Neural cell (in vitro differentiated cells): ENCODE measurements at regions not wholly inside any gene's neighbourhood (a gene's known extent, or its start where the extent isn't known, plus 50 kb on each side); places are given as distances from the start of the nearest gene placed in this dataset.

ENCODE experiments used
- CTCF ChIP-seq: fragments of 450-650 bp; IDR thresholded peaks from 2 replicates; pipeline ENCODE4 v1.5.1; 2014; ENCODE audit warnings: antibody characterized with exemption, mild to moderate bottlenecking, moderate library complexity; ENCODE audit not compliant: poor library complexity, severe bottlenecking
- EP300 ChIP-seq: fragments of 450-650 bp; conservative IDR thresholded peaks from 2 replicates; pipeline ENCODE4 v1.6.1; 2014; ENCODE audit warnings: antibody characterized with exemption, mild to moderate bottlenecking, moderate library complexity; ENCODE audit not compliant: poor library complexity, severe bottlenecking
- EZH2 ChIP-seq: fragments of 200-600, 300-800 bp; shearing (Covaris generic), sonication (generic); IDR thresholded peaks from 2 replicates; pipeline ENCODE4 v1.6.1; 2014; ENCODE audit warnings: antibody characterized with exemption, low read length, borderline replicate concordance, mild to moderate bottlenecking; ENCODE audit not compliant: insufficient read depth, poor library complexity, severe bottlenecking
- MXI1 ChIP-seq: fragments of 450-650 bp; conservative IDR thresholded peaks from 2 replicates; pipeline ENCODE4 v1.6.1; 2014; ENCODE audit warnings: antibody characterized with exemption, mild to moderate bottlenecking; ENCODE audit not compliant: poor library complexity, severe bottlenecking
- POLR2AphosphoS5 ChIP-seq: IDR thresholded peaks from 2 replicates; pipeline ENCODE4 v1.6.1; 2012
- SMC3 ChIP-seq: fragments of 450-650 bp; conservative IDR thresholded peaks from 2 replicates; pipeline ENCODE4 v1.6.1; 2014; ENCODE audit warnings: antibody characterized with exemption, mild to moderate bottlenecking, moderate library complexity; ENCODE audit not compliant: poor library complexity
- TAF1 ChIP-seq: IDR thresholded peaks from 2 replicates; pipeline ENCODE4 v1.6.1; 2012; ENCODE audit warnings: low read depth

- TF ChIP-seq CTCF = no peak
- no peak for TF ChIP-seq EZH2
- TF ChIP-seq POLR2AphosphoS5 = no peak
- TF ChIP-seq EP300 = no peak
- TF ChIP-seq TAF1 = no peak
- no peak for TF ChIP-seq SMC3
- no peak for TF ChIP-seq MXI1
Measured at GRCh38 chr16:55261301-55261700, 62.7 kb upstream of the IRX6 start.
